Omental fat pad (tissue), 3 donors: ENCODE measurements at regions not wholly inside any gene's neighbourhood (a gene's known extent, or its start where the extent isn't known, plus 50 kb on each side); places are given as distances from the start of the nearest gene placed in this dataset.
A peak's percentile ranks its signal among the peaks of the same experiment; 100 is the strongest.
"Not testable (repeated sequence)": the region's sequence is repeated elsewhere in the genome, so short reads cannot be mapped to it uniquely, and the experiment has no call there.

ENCODE experiments used
- ATAC-seq: fragments of 150-250 bp; one replicate; pipeline ENCODE4 v1.9.1; 2016; ENCODE audit warnings: mild to moderate bottlenecking, moderate library complexity; ENCODE audit not compliant: low FRiP score
- DNase-seq: peaks from one replicate; pipeline ENCODE4 v3.0.0-alpha.2; 2019; ENCODE audit warnings: low spot score
- CTCF ChIP-seq, 3 donors: fragments of 450-650 bp; IDR thresholded peaks; one replicate each; pipeline ENCODE4 v1.5.1; 2016 to 2017; ENCODE audit warnings: antibody characterized with exemption in 3 of 3, mild to moderate bottlenecking in 3 of 3, moderate library complexity in 2 of 3

GRCh38 chr2:16100006-16100405 is 159.7 kb downstream of the MYCN start:
- no peak for TF ChIP-seq CTCF (IDR thresholded peaks at IDR 0.05)
- ATAC-seq (peak; percentile 37), DNase-seq (no peak)

- no peak for ATAC-seq
These were observed 159.0 kb downstream of the MYCN start for GRCh38 chr2:16099326-16099725.

GRCh38 chr2:16096962-16097361 is 156.6 kb downstream of the MYCN start:
- ATAC-seq (no peak), DNase-seq (no peak)
- TF ChIP-seq CTCF (IDR thresholded peaks at IDR 0.05), result no peak

More at GRCh38 chr2:16099326-16099725, 159.0 kb downstream of the MYCN start:
- no peak for DNase-seq
- no peak for TF ChIP-seq CTCF (IDR thresholded peaks at IDR 0.05)

- ATAC-seq, DNase-seq: not testable (repeated sequence)
These were observed 155.1 kb downstream of the MYCN start for GRCh38 chr2:16095483-16095882.

- no peak for TF ChIP-seq CTCF (IDR thresholded peaks at IDR 0.05)
- DNase-seq, result no peak
- ATAC-seq, result no peak
These were observed 154.5 kb downstream of the MYCN start for GRCh38 chr2:16094811-16095210.

- ATAC-seq, result no peak
- TF ChIP-seq CTCF (IDR thresholded peaks at IDR 0.05), result no peak
These were observed 153.5 kb downstream of the MYCN start for GRCh38 chr2:16093639-16094529.

GRCh38 chr2:16092861-16093638 is 152.7 kb downstream of the MYCN start:
- DNase-seq (no peak), ATAC-seq (no peak)
- no peak for TF ChIP-seq CTCF (IDR thresholded peaks at IDR 0.05)

More at GRCh38 chr2:16093639-16094529, 153.5 kb downstream of the MYCN start:
- DNase-seq, result no peak
